ENCODE measurements at regions not wholly inside any gene's neighbourhood (a gene's known extent, or its start where the extent isn't known, plus 50 kb on each side); places are given as distances from the start of the nearest gene placed in this dataset.
"Not testable (repeated sequence)": the region's sequence is repeated elsewhere in the genome, so short reads cannot be mapped to it uniquely, and the experiment has no call there.

DNA sequence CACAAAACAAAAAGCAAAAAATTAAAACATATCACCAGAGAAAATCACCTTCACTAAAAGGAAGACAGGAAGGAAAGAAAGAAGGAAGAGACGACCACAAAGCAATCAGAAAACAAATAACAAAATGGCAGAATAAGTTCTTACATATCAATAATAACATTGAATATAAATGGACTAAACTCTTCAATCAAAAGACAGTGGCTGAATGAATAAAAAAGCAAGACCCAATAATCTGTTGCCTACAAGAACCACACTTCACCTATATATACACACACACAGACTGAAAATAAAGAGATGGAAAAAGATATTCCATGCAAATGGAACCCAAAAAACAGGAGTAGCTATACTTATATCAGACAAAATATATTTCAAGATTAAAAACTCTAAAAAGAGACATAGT lies 124.5 kb downstream of the ACTL7B start:
- TF ChIP-seq JUN (IDR thresholded peaks at IDR 0.05; ENCODE audit: borderline replicate concordance, insufficient read depth, insufficient read length, low read depth); GATA2 (IDR thresholded peaks at IDR 0.05; ENCODE audit: insufficient read depth, insufficient read length, low read depth, low read length); POLR2A (IDR thresholded peaks at IDR 0.05; ENCODE audit: low read depth, low read length): not testable (repeated sequence)
- TF ChIP-seq, protein P1, sequence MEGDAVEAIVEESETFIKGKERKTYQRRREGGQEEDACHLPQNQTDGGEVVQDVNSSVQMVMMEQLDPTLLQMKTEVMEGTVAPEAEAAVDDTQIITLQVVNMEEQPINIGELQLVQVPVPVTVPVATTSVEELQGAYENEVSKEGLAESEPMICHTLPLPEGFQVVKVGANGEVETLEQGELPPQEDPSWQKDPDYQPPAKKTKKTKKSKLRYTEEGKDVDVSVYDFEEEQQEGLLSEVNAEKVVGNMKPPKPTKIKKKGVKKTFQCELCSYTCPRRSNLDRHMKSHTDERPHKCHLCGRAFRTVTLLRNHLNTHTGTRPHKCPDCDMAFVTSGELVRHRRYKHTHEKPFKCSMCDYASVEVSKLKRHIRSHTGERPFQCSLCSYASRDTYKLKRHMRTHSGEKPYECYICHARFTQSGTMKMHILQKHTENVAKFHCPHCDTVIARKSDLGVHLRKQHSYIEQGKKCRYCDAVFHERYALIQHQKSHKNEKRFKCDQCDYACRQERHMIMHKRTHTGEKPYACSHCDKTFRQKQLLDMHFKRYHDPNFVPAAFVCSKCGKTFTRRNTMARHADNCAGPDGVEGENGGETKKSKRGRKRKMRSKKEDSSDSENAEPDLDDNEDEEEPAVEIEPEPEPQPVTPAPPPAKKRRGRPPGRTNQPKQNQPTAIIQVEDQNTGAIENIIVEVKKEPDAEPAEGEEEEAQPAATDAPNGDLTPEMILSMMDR (IDR thresholded peaks at IDR 0.05; ENCODE audit: extremely low read depth in 1 of 2, insufficient read depth in 1 of 2, low read depth in 1 of 2, low read length in 2 of 2) = not testable (repeated sequence)

Measured in endothelial cell of umbilical vein (primary cell).